HAP-1 (cell line): ENCODE measurements at regions not wholly inside any gene's neighbourhood (a gene's known extent, or its start where the extent isn't known, plus 50 kb on each side); places are given as distances from the start of the nearest gene placed in this dataset.
"Not testable (repeated sequence)": the region's sequence is repeated elsewhere in the genome, so short reads cannot be mapped to it uniquely, and the experiment has no call there.

ENCODE experiments used
- DNase-seq, 2 experiments: peaks; one replicate each; pipeline ENCODE4 v3.0.0-alpha.2; 2016 to 2020; ENCODE audit warnings: low spot score in 2 of 2
- H3K27me3 ChIP-seq: fragments of 250-450 bp; sonication (Bioruptor Pico); 2 replicates; pipeline ENCODE4 v1.5.1; 2020; ENCODE audit warnings: low read depth, mild to moderate bottlenecking, moderate library complexity
- H3K36me3 ChIP-seq: fragments of 250-450 bp; sonication (Bioruptor Pico); replicated peaks from 2 replicates; pipeline ENCODE4 v1.5.1; 2020; ENCODE audit warnings: mild to moderate bottlenecking
- H3K4me1 ChIP-seq: fragments of 250-450 bp; sonication (Bioruptor Pico); 2 replicates; pipeline ENCODE4 v1.5.1; 2020; ENCODE audit warnings: mild to moderate bottlenecking
- H3K4me3 ChIP-seq: fragments of 250-450 bp; sonication (Bioruptor Pico); 2 replicates; pipeline ENCODE4 v1.5.1; 2020; ENCODE audit warnings: mild to moderate bottlenecking, moderate library complexity
- H3K9me3 ChIP-seq: fragments of 250-450 bp; sonication (Bioruptor Pico); 2 replicates; pipeline ENCODE4 v1.5.1; 2020; ENCODE audit warnings: mild to moderate bottlenecking, moderate library complexity
- in situ Hi-C: fragments of 300-500 bp; cut with MboI; formaldehyde crosslinking; loops from 3 replicates; pipeline ENCODE4 v1.14.3; 2020; ENCODE audit warnings: low sequenced_read_pairs, inconsistent platforms, mixed read lengths

- peak; percentile 61 to 98 for DNase-seq
- in situ Hi-C loops, result no loop called here
- no peak overlapping the region for H3K4me3 ChIP-seq
- H3K9me3 ChIP-seq, result no peaks in the 10 kb centered on the region
- no peaks in the 10 kb centered on the region for H3K36me3 ChIP-seq
- H3K27me3 ChIP-seq, result no peaks in the 10 kb centered on the region
- peaks cover 66% of the 10 kb centered on the region for H3K4me1 ChIP-seq
Measured at GRCh38 chr20:53866794-53867740, 203.3 kb downstream of the BCAS1 start.

- in situ Hi-C loops, result no loop called here
- peak; percentile 68 to 74 for DNase-seq
- H3K4me1 ChIP-seq, result peaks cover 58% of the 10 kb centered on the region
- no peaks in the 10 kb centered on the region for H3K36me3 ChIP-seq
- H3K4me3 ChIP-seq, result no peak overlapping the region
- H3K9me3 ChIP-seq, result no peaks in the 10 kb centered on the region
- H3K27me3 ChIP-seq, result no peaks in the 10 kb centered on the region
Measured at GRCh38 chr20:53865901-53866793, 204.2 kb downstream of the BCAS1 start.

GRCh38 chr20:53864765-53865683 lies 205.4 kb downstream of the BCAS1 start:
- H3K4me1 ChIP-seq, result peaks cover 47% of the 10 kb centered on the region
- peak; percentile 30 to 38 for DNase-seq
- in situ Hi-C loops, H3K9me3 ChIP-seq, H3K36me3 ChIP-seq, H3K27me3 ChIP-seq, H3K4me3 ChIP-seq: not testable (repeated sequence)

- DNase-seq, result peak; percentile 56 to 64
- H3K4me3 ChIP-seq, H3K36me3 ChIP-seq, in situ Hi-C loops, H3K27me3 ChIP-seq, H3K9me3 ChIP-seq: not testable (repeated sequence)
- H3K4me1 ChIP-seq, result peaks cover 41% of the 10 kb centered on the region
Measured at GRCh38 chr20:53863923-53864641, 206.3 kb downstream of the BCAS1 start.

- DNase-seq, H3K9me3 ChIP-seq, H3K4me3 ChIP-seq, in situ Hi-C loops, H3K27me3 ChIP-seq, H3K36me3 ChIP-seq: not testable (repeated sequence)
- peaks cover 41% of the 10 kb centered on the region for H3K4me1 ChIP-seq
Measured at GRCh38 chr20:53863535-53863922, 206.9 kb downstream of the BCAS1 start.

GRCh38 chr20:53863039-53863438 lies 207.4 kb downstream of the BCAS1 start:
- H3K36me3 ChIP-seq, DNase-seq, H3K27me3 ChIP-seq, H3K9me3 ChIP-seq, H3K4me3 ChIP-seq, in situ Hi-C loops: not testable (repeated sequence)
- peaks cover 42% of the 10 kb centered on the region for H3K4me1 ChIP-seq

- H3K9me3 ChIP-seq, H3K27me3 ChIP-seq, in situ Hi-C loops, H3K36me3 ChIP-seq, H3K4me3 ChIP-seq, DNase-seq: not testable (repeated sequence)
- H3K4me1 ChIP-seq, result peaks cover 45% of the 10 kb centered on the region
Measured at GRCh38 chr20:53862490-53862889, 207.9 kb downstream of the BCAS1 start.

GRCh38 chr20:53862136-53862397 lies 208.3 kb downstream of the BCAS1 start:
- H3K36me3 ChIP-seq, H3K27me3 ChIP-seq, in situ Hi-C loops, DNase-seq, H3K4me3 ChIP-seq, H3K9me3 ChIP-seq: not testable (repeated sequence)
- H3K4me1 ChIP-seq, result peaks cover 47% of the 10 kb centered on the region

- in situ Hi-C loops, result no loop called here
- DNase-seq, result no peak
- Histone ChIP-seq H3K27me3 (no peaks in the 10 kb centered on the region), H3K9me3 (no peaks in the 10 kb centered on the region), H3K4me1 (peaks cover 23% of the 10 kb centered on the region), H3K36me3 (no peaks in the 10 kb centered on the region), H3K4me3 (no peak overlapping the region)
Measured at GRCh38 chr20:53859684-53860083, 210.7 kb downstream of the BCAS1 start.

- DNase-seq, H3K36me3 ChIP-seq, in situ Hi-C loops, H3K27me3 ChIP-seq, H3K4me3 ChIP-seq, H3K9me3 ChIP-seq: not testable (repeated sequence)
- peaks cover 17% of the 10 kb centered on the region for H3K4me1 ChIP-seq
Measured at GRCh38 chr20:53859009-53859408, 211.4 kb downstream of the BCAS1 start.

- in situ Hi-C loops, H3K4me3 ChIP-seq, H3K9me3 ChIP-seq, H3K27me3 ChIP-seq, H3K36me3 ChIP-seq, DNase-seq: not testable (repeated sequence)
- H3K4me1 ChIP-seq, result peaks cover 12% of the 10 kb centered on the region
Measured at GRCh38 chr20:53858516-53858915, 211.9 kb downstream of the BCAS1 start.

GRCh38 chr20:53857723-53858236 lies 212.6 kb downstream of the BCAS1 start:
- H3K4me1 ChIP-seq, result peaks cover 10% of the 10 kb centered on the region
- no peak overlapping the region for H3K4me3 ChIP-seq
- DNase-seq, result peak; percentile 35 to 66
- in situ Hi-C loops, result no loop called here
- H3K27me3 ChIP-seq, result no peaks in the 10 kb centered on the region
- H3K9me3 ChIP-seq, result no peaks in the 10 kb centered on the region
- H3K36me3 ChIP-seq, result no peaks in the 10 kb centered on the region
